Activated T-helper 2 cell treated with anti-CD3 and anti-CD28 coated beads, Interferon-gamma antibody, Interleukin-2, Interleukin-4, amounts not matched to agents 10 μg/mL and 5 μg/mL and 100 μg/mL, durations not matched to agents 14 hours and 24 hours and 36 hours (primary cell): ENCODE measurements at regions not wholly inside any gene's neighbourhood (a gene's known extent, or its start where the extent isn't known, plus 50 kb on each side); places are given as distances from the start of the nearest gene placed in this dataset.

ENCODE experiments used
- DNase-seq: peaks from one replicate; pipeline ENCODE4 v3.0.0; 2021; ENCODE audit warnings: low spot score
- H3K27ac Mint-ChIP-seq: one replicate; pipeline ENCODE4 v1.8.0; 2021; ENCODE audit warnings: mixed read lengths
- H3K27me3 Mint-ChIP-seq: one replicate; pipeline ENCODE4 v1.8.0; 2021; ENCODE audit warnings: low read depth, mixed read lengths
- H3K36me3 Mint-ChIP-seq: one replicate; pipeline ENCODE4 v1.8.0; 2021; ENCODE audit warnings: low read depth, mixed read lengths
- H3K4me1 Mint-ChIP-seq: one replicate; pipeline ENCODE4 v1.8.0; 2021; ENCODE audit warnings: low read depth, mixed read lengths
- H3K4me3 Mint-ChIP-seq: one replicate; pipeline ENCODE4 v1.8.0; 2021; ENCODE audit warnings: low read depth, mild to moderate bottlenecking, moderate library complexity, mixed read lengths
- H3K9me3 Mint-ChIP-seq: one replicate; pipeline ENCODE4 v1.8.0; 2021; ENCODE audit warnings: mixed read lengths
- intact Hi-C: fragments of 100-400 bp; cut with micrococcal nuclease; formaldehyde crosslinking; loops from one replicate; pipeline ENCODE4 v1.15.1; 2023

- DNase-seq = no peak
- H3K9me3 Mint-ChIP-seq = no peaks in the 10 kb centered on the region
- H3K27me3 Mint-ChIP-seq = no peaks in the 10 kb centered on the region
- no peak overlapping the region for H3K27ac Mint-ChIP-seq
- H3K4me3 Mint-ChIP-seq = no peak overlapping the region
- H3K4me1 Mint-ChIP-seq = no peaks in the 10 kb centered on the region
- no peaks in the 10 kb centered on the region for H3K36me3 Mint-ChIP-seq
- intact Hi-C loops = no loop called here
These were observed 61.3 kb upstream of the FERMT1 start for GRCh38 chr20:6184086-6184485.

DNA sequence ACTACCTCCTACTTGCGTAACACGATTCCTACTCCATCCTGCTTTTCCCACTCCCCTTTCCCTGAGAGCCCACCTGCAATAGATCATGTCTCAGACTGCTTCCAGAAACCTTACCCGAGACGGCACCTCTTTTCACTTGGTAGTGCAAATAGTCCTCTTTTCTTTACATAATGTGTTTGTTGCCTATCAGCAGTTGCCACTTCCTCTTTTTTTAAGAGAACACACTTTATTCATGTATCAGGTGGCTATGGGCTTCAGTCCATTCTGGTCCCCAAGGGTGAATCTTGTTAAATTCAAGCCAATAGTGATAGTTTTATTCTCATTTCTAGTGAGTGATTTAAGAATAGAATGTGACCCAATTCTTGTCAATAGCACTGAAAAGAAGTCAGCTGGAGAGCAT, 57.7 kb upstream of the FERMT1 start:
- no peaks in the 10 kb centered on the region for H3K36me3 Mint-ChIP-seq
- no peaks in the 10 kb centered on the region for H3K9me3 Mint-ChIP-seq
- no peak overlapping the region for H3K4me3 Mint-ChIP-seq
- intact Hi-C loops = no loop called here
- no peaks in the 10 kb centered on the region for H3K4me1 Mint-ChIP-seq
- DNase-seq = no peak
- no peak overlapping the region for H3K27ac Mint-ChIP-seq
- no peaks in the 10 kb centered on the region for H3K27me3 Mint-ChIP-seq

GRCh38 chr20:6178537-6178936, 55.7 kb upstream of the FERMT1 start:
- Mint-ChIP-seq H3K9me3 (no peaks in the 10 kb centered on the region), H3K4me3 (no peak overlapping the region), H3K27me3 (no peaks in the 10 kb centered on the region), H3K36me3 (no peaks in the 10 kb centered on the region), H3K4me1 (no peaks in the 10 kb centered on the region), H3K27ac (no peak overlapping the region)
- DNase-seq = no peak
- intact Hi-C loops = no loop called here

DNA sequence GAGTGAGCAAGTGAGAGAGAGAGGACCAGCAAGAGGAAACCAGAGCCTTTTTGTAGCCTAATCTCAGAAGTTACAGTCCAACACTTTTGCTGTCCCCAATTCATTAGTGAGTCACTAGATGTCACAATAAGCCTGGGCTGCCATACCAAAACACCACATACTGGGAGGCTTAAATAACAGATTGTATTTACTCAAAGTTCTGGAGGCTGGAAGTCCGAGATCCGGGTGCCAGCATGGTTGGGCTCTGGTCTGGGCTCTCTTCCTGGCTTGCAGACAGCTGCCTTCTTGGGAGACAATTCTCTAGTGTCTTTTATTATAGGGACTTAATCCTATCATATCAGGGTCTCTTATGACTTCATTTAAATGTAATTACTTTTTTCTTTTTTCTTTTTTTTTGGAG, 50.7 kb upstream of the FERMT1 start:
- no peak for DNase-seq
- intact Hi-C loops = no loop called here
- no peaks in the 10 kb centered on the region for H3K4me1 Mint-ChIP-seq
- no peak overlapping the region for H3K4me3 Mint-ChIP-seq
- H3K36me3 Mint-ChIP-seq = no peaks in the 10 kb centered on the region
- H3K27me3 Mint-ChIP-seq = no peaks in the 10 kb centered on the region
- H3K27ac Mint-ChIP-seq = no peak overlapping the region
- no peaks in the 10 kb centered on the region for H3K9me3 Mint-ChIP-seq
